HS-5 (cell line): ENCODE measurements at regions not wholly inside any gene's neighbourhood (a gene's known extent, or its start where the extent isn't known, plus 50 kb on each side); places are given as distances from the start of the nearest gene placed in this dataset.
A peak's percentile ranks its signal among the peaks of the same experiment; 100 is the strongest.
"Not testable (repeated sequence)": the region's sequence is repeated elsewhere in the genome, so short reads cannot be mapped to it uniquely, and the experiment has no call there.

Experiments
- DNase-seq: peaks from one replicate; pipeline ENCODE4 v3.0.0-alpha.2; 2012; ENCODE audit warnings: low read depth

GRCh38 chrX:133483771-133484170, 68.5 kb upstream of the GPC4 start:
- DNase-seq = not testable (repeated sequence)

GRCh38 chrX:133482056-133482952, 67.0 kb upstream of the GPC4 start:
- peak; percentile 38 for DNase-seq

- DNase-seq = no peak
These were observed 62.7 kb upstream of the GPC4 start for GRCh38 chrX:133477986-133478385.

- no peak for DNase-seq
These were observed 60.7 kb upstream of the GPC4 start for GRCh38 chrX:133475953-133476352.

- DNase-seq = no peak
These were observed 60.2 kb upstream of the GPC4 start for GRCh38 chrX:133475521-133475920.

- no peak for DNase-seq
These were observed 59.3 kb upstream of the GPC4 start for GRCh38 chrX:133474574-133474973.

GRCh38 chrX:133473451-133473850, 58.2 kb upstream of the GPC4 start:
- no peak for DNase-seq

- DNase-seq = no peak
These were observed 52.8 kb upstream of the GPC4 start for GRCh38 chrX:133468051-133468450.

- no peak for DNase-seq
These were observed 50.0 kb upstream of the GPC4 start for GRCh38 chrX:133465254-133465653.
